ENCODE measurements at regions not wholly inside any gene's neighbourhood (a gene's known extent, or its start where the extent isn't known, plus 50 kb on each side); places are given as distances from the start of the nearest gene placed in this dataset.

DNA sequence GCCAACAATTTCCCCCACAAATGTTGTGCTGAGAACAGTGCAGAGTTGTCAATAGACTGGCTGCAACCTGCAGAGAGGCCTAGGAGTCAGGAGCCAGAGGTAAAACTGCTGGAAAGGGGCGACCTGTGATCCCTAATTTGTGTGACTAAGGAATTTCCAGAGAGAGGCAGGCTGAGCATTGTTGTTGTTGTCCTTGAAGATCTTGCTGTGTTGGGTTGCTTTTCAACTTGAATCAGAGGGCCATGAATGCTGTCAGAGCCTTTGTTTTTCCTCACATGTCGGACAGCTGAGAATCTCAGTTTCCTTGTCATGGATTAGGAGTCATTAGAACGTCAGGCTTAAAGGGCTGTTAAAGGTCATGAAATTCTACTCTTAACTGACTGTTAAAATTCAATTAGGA, 134.6 kb upstream of the ASTN2 start:
- Histone ChIP-seq H2BK12ac (ENCODE audit: insufficient read length, low read depth, low read length) (no peak overlapping the region), H3K23me2 (ENCODE audit: insufficient read length, low read depth, low read length, poor library complexity, severe bottlenecking) (no peaks in the 10 kb centered on the region), H2BK15ac (ENCODE audit: low read depth, low read length) (no peak overlapping the region), H2BK5ac (ENCODE audit: insufficient read length, low read length) (no peak overlapping the region), H2AK5ac (ENCODE audit: insufficient read length, low read length) (no peak overlapping the region), H2AFZ (ENCODE audit: low read length) (no peak overlapping the region), H3K79me2 (ENCODE audit: insufficient read depth, low read length) (no peaks in the 10 kb centered on the region), H3K18ac (ENCODE audit: insufficient read length, low read depth, low read length) (no peak overlapping the region), H4K5ac (ENCODE audit: insufficient read length, low read depth, low read length) (no peak overlapping the region), H3K27ac (ENCODE audit: insufficient read length, low read depth, low read length) (peak overlapping the region; percentile 19), H4K20me1 (ENCODE audit: control insufficient read depth, insufficient read depth, insufficient read length) (no peaks in the 10 kb centered on the region), H3K9me3 (ENCODE audit: control insufficient read depth, low read depth, low read length) (no peaks in the 10 kb centered on the region), H3K14ac (ENCODE audit: insufficient read depth, low read length) (no peak overlapping the region), H4K8ac (replicated peaks; ENCODE audit: insufficient read length, low read depth, low read length) (no peak overlapping the region), H2BK120ac (ENCODE audit: low read depth, low read length, poor library complexity, severe bottlenecking) (no peak overlapping the region), H3K23ac (ENCODE audit: insufficient read length, low read depth, low read length) (no peak overlapping the region), H4K91ac (ENCODE audit: insufficient read length, low read depth, low read length) (no peak overlapping the region), H3K9ac (ENCODE audit: extremely low read depth, insufficient read length, low read length) (no peak overlapping the region), H3K4me1 (ENCODE audit: insufficient read depth, low read length) (peaks cover 5% of the 10 kb centered on the region; the same call in 1 of the 2 replicates), H3K4ac (ENCODE audit: low read depth, low read length) (no peak overlapping the region), H2BK20ac (ENCODE audit: low read depth, low read length, poor library complexity, severe bottlenecking) (no peak overlapping the region), H3K4me2 (ENCODE audit: insufficient read depth, insufficient read length, low read length) (peak overlapping the region; percentile 3), H3T11ph (ENCODE audit: low read length) (no peak overlapping the region), H3K79me1 (ENCODE audit: insufficient read depth, low read depth, low read length, poor library complexity, severe bottlenecking) (no peaks in the 10 kb centered on the region), H3K56ac (ENCODE audit: insufficient read length, low read depth, low read length) (no peak overlapping the region), H3K27me3 (ENCODE audit: insufficient read depth, low read length) (no peaks in the 10 kb centered on the region)
- peak; percentile 62 for DNase-seq
- peak overlapping the region in 1 of 2 experiments; percentile 19; a peak in 1 of 5 replicates for H3K4me3 Mint-ChIP-seq
- no peaks in the 10 kb centered on the region for H3K9me3 Mint-ChIP-seq
- TF ChIP-seq, protein P1, sequence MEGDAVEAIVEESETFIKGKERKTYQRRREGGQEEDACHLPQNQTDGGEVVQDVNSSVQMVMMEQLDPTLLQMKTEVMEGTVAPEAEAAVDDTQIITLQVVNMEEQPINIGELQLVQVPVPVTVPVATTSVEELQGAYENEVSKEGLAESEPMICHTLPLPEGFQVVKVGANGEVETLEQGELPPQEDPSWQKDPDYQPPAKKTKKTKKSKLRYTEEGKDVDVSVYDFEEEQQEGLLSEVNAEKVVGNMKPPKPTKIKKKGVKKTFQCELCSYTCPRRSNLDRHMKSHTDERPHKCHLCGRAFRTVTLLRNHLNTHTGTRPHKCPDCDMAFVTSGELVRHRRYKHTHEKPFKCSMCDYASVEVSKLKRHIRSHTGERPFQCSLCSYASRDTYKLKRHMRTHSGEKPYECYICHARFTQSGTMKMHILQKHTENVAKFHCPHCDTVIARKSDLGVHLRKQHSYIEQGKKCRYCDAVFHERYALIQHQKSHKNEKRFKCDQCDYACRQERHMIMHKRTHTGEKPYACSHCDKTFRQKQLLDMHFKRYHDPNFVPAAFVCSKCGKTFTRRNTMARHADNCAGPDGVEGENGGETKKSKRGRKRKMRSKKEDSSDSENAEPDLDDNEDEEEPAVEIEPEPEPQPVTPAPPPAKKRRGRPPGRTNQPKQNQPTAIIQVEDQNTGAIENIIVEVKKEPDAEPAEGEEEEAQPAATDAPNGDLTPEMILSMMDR (conservative IDR thresholded peaks at IDR 0.05) = no peak
- H3K27me3 Mint-ChIP-seq (ENCODE audit: low read depth) = no peaks in the 10 kb centered on the region; the same call in 1 of the 2 replicates
- peak overlapping the region; percentile 53 to 93 (median 92); a peak in 5 of 7 replicates for H3K27ac Mint-ChIP-seq
- no CpG with 5 or more reads among the region's 3 CpGs for WGBS (ENCODE audit: extremely low coverage, insufficient read length, low lambda C conversion rate)
- no peaks in the 10 kb centered on the region for H3K36me3 Mint-ChIP-seq (ENCODE audit: insufficient read depth in 1 of 3, low read depth in 3 of 3)
- H3K4me1 Mint-ChIP-seq = peaks cover 46 to 47% of the 10 kb centered on the region in 2 experiments
